HG02981 (cell line): ENCODE measurements at regions not wholly inside any gene's neighbourhood (a gene's known extent, or its start where the extent isn't known, plus 50 kb on each side); places are given as distances from the start of the nearest gene placed in this dataset.

Experiments used
- ATAC-seq: cut with Tn5 transposase; IDR thresholded peaks from one replicate; pipeline ENCODE4 v1.9.1; 2021; ENCODE audit warnings: mild to moderate bottlenecking, moderate library complexity; ENCODE audit not compliant: unreplicated experiment

GRCh38 chr6:156028335-156029131 is 572.9 kb upstream of the NOX3 start:
- no peak for ATAC-seq

GRCh38 chr6:156027248-156027626 is 571.6 kb upstream of the NOX3 start:
- ATAC-seq = no peak

GRCh38 chr6:156026486-156027247 is 571.0 kb upstream of the NOX3 start:
- no peak for ATAC-seq

- ATAC-seq = no peak
Measured at GRCh38 chr6:156024339-156024738, 568.7 kb upstream of the NOX3 start.

- ATAC-seq = no peak
Measured at GRCh38 chr6:156021746-156022396, 566.2 kb upstream of the NOX3 start.

GRCh38 chr6:156017838-156018237 is 562.2 kb upstream of the NOX3 start:
- no peak for ATAC-seq

GRCh38 chr6:156016186-156016976 is 560.7 kb upstream of the NOX3 start:
- ATAC-seq = no peak

- ATAC-seq = no peak
Measured at GRCh38 chr6:156013155-156013554, 557.5 kb upstream of the NOX3 start.

GRCh38 chr6:156009656-156010055 is 554.0 kb upstream of the NOX3 start:
- ATAC-seq = no peak

- ATAC-seq = no peak
Measured at GRCh38 chr6:156004796-156005195, 549.2 kb upstream of the NOX3 start.

- ATAC-seq = no peak
Measured at GRCh38 chr6:155996151-155996550, 540.5 kb upstream of the NOX3 start.

- ATAC-seq = no peak
Measured at GRCh38 chr6:155995281-155995680, 539.6 kb upstream of the NOX3 start.

GRCh38 chr6:155994086-155994485 is 538.4 kb upstream of the NOX3 start:
- no peak for ATAC-seq

GRCh38 chr6:155993240-155993639 is 537.6 kb upstream of the NOX3 start:
- ATAC-seq = no peak

- no peak for ATAC-seq
Measured at GRCh38 chr6:155985660-155986138, 530.1 kb upstream of the NOX3 start.

- ATAC-seq = no peak
Measured at GRCh38 chr6:155980768-155981079, 525.1 kb upstream of the NOX3 start.

- ATAC-seq = no peak
Measured at GRCh38 chr6:155980014-155980767, 524.6 kb upstream of the NOX3 start.

GRCh38 chr6:155975506-155975905 is 519.9 kb upstream of the NOX3 start:
- no peak for ATAC-seq

- no peak for ATAC-seq
Measured at GRCh38 chr6:155974811-155975323, 519.2 kb upstream of the NOX3 start.

GRCh38 chr6:155974359-155974758 is 518.7 kb upstream of the NOX3 start:
- no peak for ATAC-seq
